IPS DF 6.9 (cell line): ENCODE measurements at regions not wholly inside any gene's neighbourhood (a gene's known extent, or its start where the extent isn't known, plus 50 kb on each side); places are given as distances from the start of the nearest gene placed in this dataset.
A peak's percentile ranks its signal among the peaks of the same experiment; 100 is the strongest.

ENCODE experiments used
- DNase-seq: peaks from one replicate; pipeline ENCODE4 v3.0.0-alpha.2; 2013; ENCODE audit warnings: low read depth, low spot score
- H3K27ac ChIP-seq: one replicate; pipeline ENCODE4 v1.5.1; 2013; ENCODE audit warnings: low read length, control low read depth
- H3K27me3 ChIP-seq: 2 replicates; pipeline ENCODE4 v1.6.1; 2013; ENCODE audit warnings: mild to moderate bottlenecking, low read length; ENCODE audit not compliant: control insufficient read depth, insufficient read depth
- H3K36me3 ChIP-seq: 2 replicates; pipeline ENCODE4 v1.6.1; 2013; ENCODE audit warnings: low read length; ENCODE audit not compliant: control insufficient read depth, insufficient read depth
- H3K4me1 ChIP-seq: 2 replicates; pipeline ENCODE4 v1.6.1; 2013; ENCODE audit warnings: low read length; ENCODE audit not compliant: control insufficient read depth, insufficient read depth
- H3K4me3 ChIP-seq: 2 replicates; pipeline ENCODE4 v1.5.1; 2013; ENCODE audit warnings: mild to moderate bottlenecking, low read length
- H3K9me3 ChIP-seq: 2 replicates; pipeline ENCODE4 v1.6.1; 2013; ENCODE audit warnings: low read length, inconsistent platforms; ENCODE audit not compliant: control insufficient read depth, insufficient read depth
- WGBS: extraction: QIAGEN DNeasy Blood & Tissue Kit; methylation state at CpG from one replicate; pipeline ENCODE4 v1.1.7; 2013; ENCODE audit warnings: mixed read lengths, missing lambda C conversion rate; ENCODE audit not compliant: insufficient read length, insufficient coverage; 5-methylcytosine and 5-hydroxymethylcytosine counted together

GRCh38 chr6:27617700-27618689 lies 145.1 kb upstream of the ZNF184 start:
- Histone ChIP-seq H3K4me3 (peak overlapping the region; percentile 71; the same call in 1 of the 2 replicates), H3K9me3 (no peaks in the 10 kb centered on the region), H3K4me1 (peaks cover 1% of the 10 kb centered on the region; the same call in 1 of the 2 replicates), H3K27ac (no peak overlapping the region), H3K36me3 (no peaks in the 10 kb centered on the region), H3K27me3 (no peaks in the 10 kb centered on the region)
- DNase-seq, result no peak
- WGBS, result no CpG with 5 or more reads among the region's 32 CpGs

DNA sequence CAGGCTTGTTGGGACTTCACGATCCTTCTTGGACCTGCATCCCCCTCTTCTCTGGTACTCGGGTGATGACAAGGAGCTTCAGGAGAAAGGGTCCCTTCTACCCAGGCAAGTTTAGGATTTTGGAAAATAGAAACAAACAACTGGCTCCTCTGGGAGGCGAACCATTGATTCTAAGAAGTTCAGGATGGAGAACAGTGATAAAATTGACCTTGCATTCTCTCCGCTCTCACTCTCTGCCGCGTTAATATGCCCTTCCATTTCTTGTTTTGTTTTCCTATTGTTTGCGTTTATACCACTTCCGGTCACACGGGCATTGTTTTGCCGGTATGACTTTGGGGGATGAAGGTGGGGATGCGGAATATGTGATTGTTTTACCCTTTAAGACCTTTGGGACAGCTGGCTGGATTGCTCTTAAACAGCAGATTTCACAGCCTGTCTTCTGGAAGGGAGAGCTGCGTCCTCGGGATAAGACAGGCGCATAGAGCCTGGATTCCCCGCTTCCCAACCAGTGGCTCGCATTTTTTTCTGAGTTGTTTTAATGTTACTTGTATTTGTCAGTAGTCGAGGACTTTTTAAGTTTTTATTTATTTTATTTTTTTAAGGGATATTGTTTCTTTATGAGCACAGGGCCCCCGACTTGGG lies 144.3 kb upstream of the ZNF184 start:
- DNase-seq, result no peak
- no peak overlapping the region for H3K27ac ChIP-seq
- H3K36me3 ChIP-seq, result no peaks in the 10 kb centered on the region
- no CpG with 5 or more reads among the region's 18 CpGs for WGBS
- peaks cover 1% of the 10 kb centered on the region; the same call in 1 of the 2 replicates for H3K4me1 ChIP-seq
- no peaks in the 10 kb centered on the region for H3K9me3 ChIP-seq
- H3K27me3 ChIP-seq, result no peaks in the 10 kb centered on the region
- H3K4me3 ChIP-seq, result peak overlapping the region; percentile 71; the same call in 1 of the 2 replicates

GRCh38 chr6:27616328-27617045 lies 143.6 kb upstream of the ZNF184 start:
- H3K27me3 ChIP-seq, result no peaks in the 10 kb centered on the region
- no peaks in the 10 kb centered on the region for H3K36me3 ChIP-seq
- no CpG with 5 or more reads among the region's 6 CpGs for WGBS
- peaks cover 1% of the 10 kb centered on the region; the same call in 1 of the 2 replicates for H3K4me1 ChIP-seq
- DNase-seq, result no peak
- H3K9me3 ChIP-seq, result no peaks in the 10 kb centered on the region
- H3K27ac ChIP-seq, result no peak overlapping the region
- peak overlapping the region; percentile 71; the same call in 1 of the 2 replicates for H3K4me3 ChIP-seq

- Histone ChIP-seq H3K27ac (no peak overlapping the region), H3K4me1 (peaks cover under 1% of the 10 kb centered on the region; the same call in 1 of the 2 replicates), H3K27me3 (no peaks in the 10 kb centered on the region), H3K9me3 (no peaks in the 10 kb centered on the region), H3K36me3 (no peaks in the 10 kb centered on the region), H3K4me3 (no peak overlapping the region)
- DNase-seq, result no peak
- WGBS, result no CpG with 5 or more reads among the region's 1 CpG
Observed at GRCh38 chr6:27611451-27611850, 138.5 kb upstream of the ZNF184 start.

DNA sequence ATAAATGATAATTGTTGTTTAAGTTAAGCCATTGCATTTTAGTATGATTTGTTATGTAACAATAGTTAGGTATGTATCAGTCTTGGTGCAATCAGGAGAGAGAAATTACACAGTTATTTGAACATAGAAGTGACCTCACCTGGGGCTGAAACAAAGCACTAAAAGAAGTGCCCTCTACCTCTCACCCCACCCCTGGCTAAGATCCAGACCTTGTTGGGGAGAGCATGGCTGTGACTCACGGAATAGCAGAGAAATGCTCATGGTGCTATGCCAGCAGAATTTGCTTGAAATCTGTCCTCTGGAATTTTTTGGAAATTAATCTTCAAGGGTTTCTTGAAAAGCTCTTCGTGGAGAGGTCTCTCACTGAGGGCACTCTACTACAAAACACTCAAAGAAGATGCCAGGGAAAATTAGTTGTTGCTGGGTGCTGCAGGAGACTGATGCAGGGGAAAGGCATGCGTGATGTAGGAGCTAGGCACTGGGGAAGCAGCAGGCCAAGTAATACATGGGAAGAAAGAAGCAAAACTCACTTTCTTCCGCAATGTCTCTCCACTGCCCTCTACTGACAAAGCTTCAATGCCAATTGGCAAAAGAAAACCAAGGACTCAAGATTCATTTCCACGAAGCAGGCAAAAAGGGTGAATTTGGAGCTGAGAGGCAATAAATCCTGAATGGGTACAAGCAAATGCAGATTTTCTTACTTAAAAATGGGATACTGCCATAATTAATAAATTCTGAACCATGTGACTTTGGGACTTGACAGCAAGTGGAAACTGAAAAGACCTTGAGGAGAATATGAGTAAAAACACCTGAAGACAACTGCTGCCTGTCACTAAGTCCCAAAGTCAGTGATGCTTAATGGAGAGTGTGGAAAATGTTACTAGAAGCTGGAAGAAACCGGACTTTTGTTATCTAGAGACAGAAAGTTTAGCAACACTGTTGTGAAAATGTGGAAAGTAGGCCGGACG lies 136.3 kb upstream of the ZNF184 start:
- Histone ChIP-seq H3K9me3 (no peaks in the 10 kb centered on the region), H3K4me1 (no peaks in the 10 kb centered on the region), H3K36me3 (no peaks in the 10 kb centered on the region), H3K4me3 (no peak overlapping the region), H3K27ac (no peak overlapping the region), H3K27me3 (no peaks in the 10 kb centered on the region)
- WGBS, result no CpG with 5 or more reads among the region's 8 CpGs
- no peak for DNase-seq

GRCh38 chr6:27605401-27606342 lies 132.8 kb upstream of the ZNF184 start:
- Histone ChIP-seq H3K27ac (no peak overlapping the region), H3K36me3 (no peaks in the 10 kb centered on the region), H3K4me3 (peak overlapping the region; percentile 79; the same call in 1 of the 2 replicates), H3K27me3 (no peaks in the 10 kb centered on the region), H3K4me1 (no peaks in the 10 kb centered on the region), H3K9me3 (no peaks in the 10 kb centered on the region)
- DNase-seq, result no peak
- WGBS, result no CpG with 5 or more reads among the region's 31 CpGs

DNA sequence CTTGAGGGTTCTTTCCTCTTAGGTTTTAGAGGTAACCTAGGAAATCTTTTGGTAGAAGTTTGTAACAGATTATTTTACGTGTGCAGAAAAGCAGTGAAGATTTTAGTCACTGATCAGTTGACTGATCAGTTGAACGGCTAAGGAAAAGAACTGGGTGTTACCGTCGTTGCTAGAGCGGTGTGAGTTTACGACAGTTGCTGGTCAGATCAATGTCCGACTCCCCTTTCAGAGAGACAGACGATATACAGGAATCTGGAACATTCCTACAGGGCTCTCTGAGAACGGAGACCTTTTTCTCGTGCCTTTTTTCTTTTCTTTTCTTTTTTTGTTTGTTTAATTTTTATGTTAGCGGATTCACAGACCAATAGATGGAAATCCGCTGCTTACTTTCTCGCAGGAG lies 132.1 kb upstream of the ZNF184 start:
- H3K9me3 ChIP-seq, result no peaks in the 10 kb centered on the region
- no peak for DNase-seq
- no peaks in the 10 kb centered on the region for H3K4me1 ChIP-seq
- H3K36me3 ChIP-seq, result no peaks in the 10 kb centered on the region
- H3K27ac ChIP-seq, result no peak overlapping the region
- no CpG with 5 or more reads among the region's 13 CpGs for WGBS
- H3K4me3 ChIP-seq, result peak overlapping the region; percentile 79; the same call in 1 of the 2 replicates
- no peaks in the 10 kb centered on the region for H3K27me3 ChIP-seq

GRCh38 chr6:27601668-27602254 lies 128.9 kb upstream of the ZNF184 start:
- no peak overlapping the region for H3K27ac ChIP-seq
- no CpG with 5 or more reads among the region's 23 CpGs for WGBS
- H3K4me1 ChIP-seq, result no peaks in the 10 kb centered on the region
- H3K27me3 ChIP-seq, result no peaks in the 10 kb centered on the region
- no peak for DNase-seq
- H3K4me3 ChIP-seq, result peak overlapping the region; percentile 47; the same call in 1 of the 2 replicates
- H3K9me3 ChIP-seq, result no peaks in the 10 kb centered on the region
- no peaks in the 10 kb centered on the region for H3K36me3 ChIP-seq
